HCT116 (cell line): ENCODE measurements at regions not wholly inside any gene's neighbourhood (a gene's known extent, or its start where the extent isn't known, plus 50 kb on each side); places are given as distances from the start of the nearest gene placed in this dataset.
A peak's percentile ranks its signal among the peaks of the same experiment; 100 is the strongest.
"Not testable (repeated sequence)": the region's sequence is repeated elsewhere in the genome, so short reads cannot be mapped to it uniquely, and the experiment has no call there.

ENCODE experiments used
- ATAC-seq: fragments of 200-7000 bp; cut with Tn5 transposase; 2 replicates; pipeline ENCODE4 v1.9.1; 2020; ENCODE audit warnings: mild to moderate bottlenecking, moderate library complexity
- BruUV-seq: library from RNA; stranded (reverse); fragments of 400-500 nt; replicated peaks from 2 replicates; lab custom pipeline; 2021; lab: Mats Ljungman, UMichigan
- CTCF ChIA-PET: fragments of 300-600 bp; sonication (Branson Sonifier 250); formaldehyde crosslinking; loops from one replicate; lab custom pipeline; 2021; ENCODE audit warnings: antibody characterized with exemption; lab: Charles Lee
- POLR2A ChIA-PET: fragments of 300-600, 350-600 bp; sonication (Branson Sonifier 250); formaldehyde crosslinking; loops from one replicate; lab custom pipeline; 2021; ENCODE audit warnings: antibody characterized with exemption; lab: Charles Lee
- RAD21 ChIA-PET, 2 experiments: fragments of 300-600 bp; sonication (Branson Sonifier 250); formaldehyde crosslinking; loops; one replicate each; lab custom pipeline; 2023; ENCODE audit warnings: low total read pairs in 2 of 2; ENCODE audit not compliant: uncharacterized antibody in 2 of 2, unreplicated experiment in 2 of 2, low non-redundant PET in 1 of 2; lab: Charles Lee
- DNase-seq: peaks from one replicate; pipeline ENCODE4 v3.0.0-alpha.2; 2010; ENCODE audit warnings: low read depth, low spot score
- H2AFZ ChIP-seq: fragments of 200-600 bp; shearing (Covaris generic), sonication (generic); 2 replicates; pipeline ENCODE4 v1.6.1; 2017; ENCODE audit warnings: low read depth, mixed run types, mixed read lengths, antibody characterized with exemption, low read length; ENCODE audit not compliant: poor library complexity, severe bottlenecking
- H3K27ac ChIP-seq: 2 replicates; pipeline ENCODE4 v1.5.1; 2012; ENCODE audit warnings: low read depth, low read length
- H3K27me3 ChIP-seq: fragments of 200-600 bp; sonication (generic); 2 replicates; pipeline ENCODE4 v1.6.1; 2016; ENCODE audit warnings: mixed run types, low read length, mixed read lengths; ENCODE audit not compliant: insufficient read depth
- H3K36me3 ChIP-seq, 2 experiments: fragments of 200-500 bp in 1 of 2; fragments of 200-600 bp in 1 of 2; sonication (Bioruptor generic) in 1 of 2; sonication (generic) in 1 of 2; 2 replicates each; pipeline versions ENCODE4 v1.5.1 to v1.6.1; 2014 to 2016; ENCODE audit warnings: low read length in 2 of 2, inconsistent platforms in 1 of 2, mixed read lengths in 1 of 2, mixed run types in 1 of 2; ENCODE audit not compliant: insufficient read depth in 2 of 2, control insufficient read depth in 1 of 2
- H3K4me1 ChIP-seq, 2 experiments: fragments of 200-600 bp in 1 of 2; sonication (generic) in 1 of 2; 2 replicates each; pipeline versions ENCODE4 v1.5.1 to v1.6.1; 2012 to 2017; ENCODE audit warnings: low read length in 2 of 2, inconsistent platforms in 1 of 2, mild to moderate bottlenecking in 1 of 2, mixed read lengths in 1 of 2, mixed run types in 1 of 2, moderate library complexity in 1 of 2; ENCODE audit not compliant: insufficient read depth in 2 of 2, control insufficient read depth in 1 of 2
- H3K4me2 ChIP-seq: fragments of 200-600 bp; sonication (generic); 2 replicates; pipeline ENCODE4 v1.6.1; 2017; ENCODE audit warnings: mixed run types, low read length, mixed read lengths
- H3K4me3 ChIP-seq, 2 experiments: fragments of 200-600 bp in 1 of 2; sonication (generic) in 1 of 2; replicated peaks in 1 of 2; 2 replicates each; pipeline ENCODE4 v1.5.1; 2011 to 2016; ENCODE audit warnings: low read length in 2 of 2, control low read depth in 1 of 2, low read depth in 1 of 2, mild to moderate bottlenecking in 1 of 2, mixed read lengths in 1 of 2, mixed run types in 1 of 2
- H3K79me2 ChIP-seq: fragments of 200-600 bp; sonication (generic); 2 replicates; pipeline ENCODE4 v1.6.1; 2017; ENCODE audit warnings: mild to moderate bottlenecking, mixed run types, low read length, moderate library complexity, mixed read lengths; ENCODE audit not compliant: insufficient read depth
- H3K9ac ChIP-seq: fragments of 200-600 bp; sonication (generic); 2 replicates; pipeline ENCODE4 v1.6.1; 2016; ENCODE audit warnings: low read length, mixed read lengths
- H3K9me2 ChIP-seq: fragments of 200-600 bp; sonication (generic), shearing (Covaris generic); 2 replicates; pipeline ENCODE4 v1.6.1; 2017; ENCODE audit warnings: mixed run types, mild to moderate bottlenecking, moderate library complexity; ENCODE audit not compliant: insufficient read depth
- H3K9me3 ChIP-seq, 2 experiments: fragments of 200-500 bp in 1 of 2; fragments of 200-600 bp in 1 of 2; sonication (Bioruptor generic) in 1 of 2; sonication (generic) in 1 of 2; 2 replicates each; pipeline ENCODE4 v1.6.1; 2014 to 2017; ENCODE audit warnings: low read length in 2 of 2, mixed read lengths in 2 of 2, inconsistent platforms in 1 of 2, low read depth in 1 of 2, mild to moderate bottlenecking in 1 of 2, mixed run types in 1 of 2, moderate library complexity in 1 of 2; ENCODE audit not compliant: control insufficient read depth in 1 of 2, insufficient read depth in 1 of 2
- H4K20me1 ChIP-seq: fragments of 200-600 bp; sonication (generic), shearing (Covaris generic); 2 replicates; pipeline ENCODE4 v1.6.1; 2017; ENCODE audit warnings: mixed run types, mild to moderate bottlenecking, moderate library complexity; ENCODE audit not compliant: insufficient read depth
- CTCF ChIP-seq, 3 experiments: fragments of 200-600 bp in 1 of 3; sonication (generic) in 1 of 3; IDR thresholded peaks in 2 of 3; conservative IDR thresholded peaks in 1 of 3; 2 replicates each; pipeline ENCODE4 v1.5.1; 2012 to 2017; ENCODE audit warnings: low read depth in 2 of 3, low read length in 2 of 3, antibody characterized with exemption in 1 of 3, borderline replicate concordance in 1 of 3, control low read depth in 1 of 3, mild to moderate bottlenecking in 1 of 3, mixed read lengths in 1 of 3, mixed run types in 1 of 3, moderate library complexity in 1 of 3; ENCODE audit not compliant: insufficient read depth in 1 of 3
- ZFX ChIP-seq: fragments of 450-650 bp; IDR thresholded peaks from 2 replicates; pipeline ENCODE4 v1.6.1; 2017
- intact Hi-C: fragments of 100-400 bp; cut with micrococcal nuclease; formaldehyde crosslinking; loops from 2 replicates; pipeline ENCODE4 v1.10.0; 2022

- H3K4me1 ChIP-seq = no peaks in the 10 kb centered on the region
- CTCF ChIA-PET = no interaction called here
- no peaks in the 10 kb centered on the region for H4K20me1 ChIP-seq
- POLR2A ChIA-PET = no interaction called here
- RAD21 ChIA-PET = no interaction called here
- H3K27ac ChIP-seq = no peak overlapping the region
- H3K4me3 ChIP-seq = no peak overlapping the region
- H3K9ac ChIP-seq = no peak overlapping the region
- H3K9me2 ChIP-seq = no peaks in the 10 kb centered on the region
- H3K4me2 ChIP-seq = no peak overlapping the region
- H3K79me2 ChIP-seq = no peaks in the 10 kb centered on the region
- no peaks in the 10 kb centered on the region for H3K27me3 ChIP-seq
- DNase-seq (no peak), ATAC-seq (no peak)
- H3K9me3 ChIP-seq = no peaks in the 10 kb centered on the region
- BruUV-seq = no TSS peak
- H2AFZ ChIP-seq = no peak overlapping the region
- intact Hi-C loops = no loop called here
- no peaks in the 10 kb centered on the region for H3K36me3 ChIP-seq
- TF ChIP-seq ZFX (no peak), CTCF (IDR thresholded peaks at IDR 0.05 in 2 of 3, conservative IDR thresholded peaks at IDR 0.05 in 1 of 3; ENCODE audit: borderline replicate concordance in 1 of 3, insufficient read depth in 1 of 3, low read depth in 2 of 3, low read length in 2 of 3) (0 out of 6 replicates have a peak, but pooled peaks of 1 of the 3 experiments have one; percentile 10)
Measured at GRCh38 chr2:66095820-66096345, 339.0 kb upstream of the MEIS1 start.

GRCh38 chr2:66094689-66095088 lies 340.2 kb upstream of the MEIS1 start:
- CTCF ChIA-PET, POLR2A ChIA-PET, H4K20me1 ChIP-seq, RAD21 ChIA-PET, H3K4me3 ChIP-seq, H3K9ac ChIP-seq, H3K4me1 ChIP-seq, H2AFZ ChIP-seq, H3K27ac ChIP-seq, BruUV-seq, H3K27me3 ChIP-seq, H3K4me2 ChIP-seq, intact Hi-C loops, H3K9me2 ChIP-seq, DNase-seq, H3K36me3 ChIP-seq, ATAC-seq, H3K79me2 ChIP-seq, H3K9me3 ChIP-seq: not testable (repeated sequence)
